ENCODE measurements at regions not wholly inside any gene's neighbourhood (a gene's known extent, or its start where the extent isn't known, plus 50 kb on each side); places are given as distances from the start of the nearest gene placed in this dataset.
"Not testable (repeated sequence)": the region's sequence is repeated elsewhere in the genome, so short reads cannot be mapped to it uniquely, and the experiment has no call there.

DNA sequence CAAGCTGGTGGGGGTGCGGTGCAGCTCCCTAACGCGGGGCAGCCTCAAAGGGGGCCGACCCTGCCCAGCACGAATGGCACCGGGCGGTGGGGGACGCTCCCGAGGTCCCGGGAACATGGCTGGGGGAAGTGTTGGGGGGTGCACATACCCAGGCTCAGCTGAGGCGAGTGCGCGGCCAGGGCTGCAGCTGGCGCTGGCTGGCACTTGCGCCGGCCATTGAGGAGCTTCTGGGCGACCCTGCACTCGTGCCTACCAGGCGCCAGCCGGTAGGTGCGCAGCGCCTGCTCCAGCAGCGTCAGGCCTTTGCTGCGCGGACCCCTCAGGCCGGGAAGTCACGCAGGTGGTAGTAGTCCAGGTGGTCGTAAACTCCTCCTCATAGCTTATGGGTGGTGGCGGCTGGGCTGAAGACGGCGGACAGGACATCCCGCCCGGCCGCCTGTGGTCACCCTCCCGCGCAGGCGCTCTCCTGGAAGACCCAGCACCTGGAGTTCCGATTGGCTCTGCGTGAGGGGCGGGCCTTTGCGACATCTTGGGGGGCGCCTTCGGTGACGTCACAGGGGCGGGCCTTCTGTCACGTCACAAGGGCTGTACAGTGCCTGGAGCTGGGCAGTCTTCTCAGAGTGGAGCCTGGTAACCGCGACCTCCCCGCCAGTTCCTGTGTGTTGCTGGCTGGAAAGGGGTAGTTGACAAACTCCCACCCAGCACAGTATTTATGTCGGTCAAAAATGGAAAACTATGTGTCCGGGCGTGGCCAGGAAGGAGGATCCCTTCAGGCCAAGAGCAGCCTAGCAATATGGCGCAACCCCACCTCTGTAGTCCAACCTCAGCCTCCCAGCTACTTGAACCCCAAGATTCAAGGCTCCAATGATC, 74.5 kb upstream of the ERV3-1 start:
- Histone ChIP-seq H3K4me3 (ENCODE audit: low read length) (peak overlapping the region; percentile 80), H3K9ac (ENCODE audit: low read length) (peak overlapping the region; percentile 67)
- H3K9me3 ChIP-seq (ENCODE audit: control insufficient read depth, low read depth, low read length); H3K27me3 ChIP-seq (ENCODE audit: control insufficient read depth, insufficient read depth, low read length); H3K36me3 ChIP-seq (ENCODE audit: control insufficient read depth, low read depth, low read length); H3K27ac ChIP-seq (ENCODE audit: low read length); H3K4me1 ChIP-seq (ENCODE audit: control insufficient read depth, low read depth, low read length): not testable (repeated sequence)

DNA sequence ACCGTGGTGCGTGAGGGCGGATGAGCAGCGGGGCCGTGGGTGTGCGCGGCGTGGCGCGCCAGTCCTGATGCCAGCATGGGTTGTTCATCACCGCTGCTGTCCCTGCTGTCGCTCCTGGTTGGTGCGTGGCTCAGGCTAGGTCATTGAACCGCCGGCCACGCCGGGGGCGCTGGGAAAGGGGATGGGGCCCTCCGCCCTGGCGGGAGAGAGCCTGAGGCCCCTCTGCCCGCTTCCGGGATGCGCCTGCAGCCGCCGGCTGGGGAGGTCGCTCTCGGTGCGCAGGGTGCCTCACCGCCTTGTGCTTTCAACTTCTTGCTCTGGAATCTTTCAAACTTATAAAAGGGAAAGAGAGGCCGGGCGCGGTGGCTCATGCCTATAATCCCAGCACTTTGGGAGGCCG, 68.5 kb upstream of the ERV3-1 start:
- not testable (repeated sequence) for H3K4me3 ChIP-seq (ENCODE audit: low read length); H3K27me3 ChIP-seq (ENCODE audit: control insufficient read depth, insufficient read depth, low read length); H3K9me3 ChIP-seq (ENCODE audit: control insufficient read depth, low read depth, low read length); H3K36me3 ChIP-seq (ENCODE audit: control insufficient read depth, low read depth, low read length); H3K4me1 ChIP-seq (ENCODE audit: control insufficient read depth, low read depth, low read length); H3K9ac ChIP-seq (ENCODE audit: low read length); H3K27ac ChIP-seq (ENCODE audit: low read length)

- H3K4me1 ChIP-seq (ENCODE audit: control insufficient read depth, low read depth, low read length); H3K36me3 ChIP-seq (ENCODE audit: control insufficient read depth, low read depth, low read length); H3K4me3 ChIP-seq (ENCODE audit: low read length); H3K9ac ChIP-seq (ENCODE audit: low read length); H3K9me3 ChIP-seq (ENCODE audit: control insufficient read depth, low read depth, low read length); H3K27me3 ChIP-seq (ENCODE audit: control insufficient read depth, insufficient read depth, low read length); H3K27ac ChIP-seq (ENCODE audit: low read length): not testable (repeated sequence)
Observed at GRCh38 chr7:65073160-65073559, 66.7 kb upstream of the ERV3-1 start.

GRCh38 chr7:65071854-65072431, 65.5 kb upstream of the ERV3-1 start:
- not testable (repeated sequence) for H3K36me3 ChIP-seq (ENCODE audit: control insufficient read depth, low read depth, low read length); H3K27ac ChIP-seq (ENCODE audit: low read length); H3K4me3 ChIP-seq (ENCODE audit: low read length); H3K9ac ChIP-seq (ENCODE audit: low read length); H3K4me1 ChIP-seq (ENCODE audit: control insufficient read depth, low read depth, low read length); H3K9me3 ChIP-seq (ENCODE audit: control insufficient read depth, low read depth, low read length); H3K27me3 ChIP-seq (ENCODE audit: control insufficient read depth, insufficient read depth, low read length)

DNA sequence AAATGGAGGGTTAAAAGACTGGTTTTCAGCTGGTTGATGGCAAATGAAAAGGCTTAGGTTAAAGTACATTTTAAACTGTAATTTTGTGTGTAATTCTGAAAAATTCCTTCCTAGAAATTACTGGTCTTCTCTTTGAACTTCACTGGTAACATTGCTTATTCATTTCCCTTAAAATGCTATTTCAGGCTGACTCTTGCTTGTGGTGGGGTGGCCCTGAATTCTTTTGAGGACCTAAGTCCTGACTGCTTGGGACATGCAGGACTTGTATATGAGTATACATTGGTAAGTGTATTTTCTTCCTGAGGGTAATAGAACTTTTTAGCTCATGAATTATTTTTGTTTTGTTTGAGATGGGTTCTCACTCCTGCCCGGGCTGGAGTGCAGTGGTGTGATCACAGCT, 63.0 kb upstream of the ERV3-1 start:
- not testable (repeated sequence) for H3K9ac ChIP-seq (ENCODE audit: low read length); H3K36me3 ChIP-seq (ENCODE audit: control insufficient read depth, low read depth, low read length); H3K4me1 ChIP-seq (ENCODE audit: control insufficient read depth, low read depth, low read length); H3K27me3 ChIP-seq (ENCODE audit: control insufficient read depth, insufficient read depth, low read length); H3K27ac ChIP-seq (ENCODE audit: low read length); H3K9me3 ChIP-seq (ENCODE audit: control insufficient read depth, low read depth, low read length); H3K4me3 ChIP-seq (ENCODE audit: low read length)

- not testable (repeated sequence) for H3K4me3 ChIP-seq (ENCODE audit: low read length); H3K36me3 ChIP-seq (ENCODE audit: control insufficient read depth, low read depth, low read length); H3K9me3 ChIP-seq (ENCODE audit: control insufficient read depth, low read depth, low read length); H3K27me3 ChIP-seq (ENCODE audit: control insufficient read depth, insufficient read depth, low read length); H3K9ac ChIP-seq (ENCODE audit: low read length); H3K27ac ChIP-seq (ENCODE audit: low read length); H3K4me1 ChIP-seq (ENCODE audit: control insufficient read depth, low read depth, low read length)
Observed at GRCh38 chr7:65062566-65062965, 56.1 kb upstream of the ERV3-1 start.

GRCh38 chr7:65059247-65059646, 52.8 kb upstream of the ERV3-1 start:
- H3K9ac ChIP-seq (ENCODE audit: low read length); H3K27me3 ChIP-seq (ENCODE audit: control insufficient read depth, insufficient read depth, low read length); H3K27ac ChIP-seq (ENCODE audit: low read length); H3K4me1 ChIP-seq (ENCODE audit: control insufficient read depth, low read depth, low read length); H3K4me3 ChIP-seq (ENCODE audit: low read length); H3K36me3 ChIP-seq (ENCODE audit: control insufficient read depth, low read depth, low read length); H3K9me3 ChIP-seq (ENCODE audit: control insufficient read depth, low read depth, low read length): not testable (repeated sequence)

Measured in iPS-18a (cell line).